ENCODE measurements at regions not wholly inside any gene's neighbourhood (a gene's known extent, or its start where the extent isn't known, plus 50 kb on each side); places are given as distances from the start of the nearest gene placed in this dataset.

GRCh38 chr10:63886281-63887022, 365.3 kb downstream of the REEP3 start:
- Histone ChIP-seq H3K27me3 (ENCODE audit: control insufficient read depth, insufficient read depth, low read length) (no peaks in the 10 kb centered on the region), H3K4me1 (ENCODE audit: control insufficient read depth, insufficient read depth, low read length) (peaks cover 12% of the 10 kb centered on the region), H3K9ac (ENCODE audit: low read length) (no peak overlapping the region), H3K4me3 (ENCODE audit: low read length) (no peak overlapping the region), H3K9me3 (ENCODE audit: control insufficient read depth, low read length) (no peaks in the 10 kb centered on the region), H3K36me3 (ENCODE audit: control insufficient read depth, insufficient read depth, low read length) (no peaks in the 10 kb centered on the region)

GRCh38 chr10:63887023-63887589, 365.9 kb downstream of the REEP3 start:
- H3K27me3 ChIP-seq (ENCODE audit: control insufficient read depth, insufficient read depth, low read length), result no peaks in the 10 kb centered on the region
- H3K4me3 ChIP-seq (ENCODE audit: low read length), result no peak overlapping the region
- H3K9ac ChIP-seq (ENCODE audit: low read length), result no peak overlapping the region
- H3K4me1 ChIP-seq (ENCODE audit: control insufficient read depth, insufficient read depth, low read length), result peaks cover 12% of the 10 kb centered on the region
- H3K36me3 ChIP-seq (ENCODE audit: control insufficient read depth, insufficient read depth, low read length), result no peaks in the 10 kb centered on the region
- H3K9me3 ChIP-seq (ENCODE audit: control insufficient read depth, low read length), result no peaks in the 10 kb centered on the region

- H3K4me1 ChIP-seq (ENCODE audit: control insufficient read depth, insufficient read depth, low read length), result peaks cover 12% of the 10 kb centered on the region
- no peaks in the 10 kb centered on the region for H3K9me3 ChIP-seq (ENCODE audit: control insufficient read depth, low read length)
- no peaks in the 10 kb centered on the region for H3K36me3 ChIP-seq (ENCODE audit: control insufficient read depth, insufficient read depth, low read length)
- H3K9ac ChIP-seq (ENCODE audit: low read length), result no peak overlapping the region
- no peak overlapping the region for H3K4me3 ChIP-seq (ENCODE audit: low read length)
- no peaks in the 10 kb centered on the region for H3K27me3 ChIP-seq (ENCODE audit: control insufficient read depth, insufficient read depth, low read length)
Observed at GRCh38 chr10:63887600-63888370, 366.6 kb downstream of the REEP3 start.

GRCh38 chr10:63889803-63890202, 368.6 kb downstream of the REEP3 start:
- Histone ChIP-seq H3K9me3 (ENCODE audit: control insufficient read depth, low read length) (no peaks in the 10 kb centered on the region), H3K4me3 (ENCODE audit: low read length) (no peak overlapping the region), H3K36me3 (ENCODE audit: control insufficient read depth, insufficient read depth, low read length) (no peaks in the 10 kb centered on the region)

GRCh38 chr10:63896992-63897391, 375.8 kb downstream of the REEP3 start:
- Histone ChIP-seq H3K27me3 (ENCODE audit: control insufficient read depth, insufficient read depth, low read length) (peaks cover 3% of the 10 kb centered on the region), H3K9me3 (ENCODE audit: control insufficient read depth, low read length) (no peaks in the 10 kb centered on the region), H3K36me3 (ENCODE audit: control insufficient read depth, insufficient read depth, low read length) (no peaks in the 10 kb centered on the region), H3K9ac (ENCODE audit: low read length) (no peak overlapping the region), H3K4me3 (ENCODE audit: low read length) (no peak overlapping the region), H3K4me1 (ENCODE audit: control insufficient read depth, insufficient read depth, low read length) (no peaks in the 10 kb centered on the region)

More at GRCh38 chr10:63889803-63890202, 368.6 kb downstream of the REEP3 start:
- Histone ChIP-seq H3K4me1 (ENCODE audit: control insufficient read depth, insufficient read depth, low read length) (peaks cover 12% of the 10 kb centered on the region), H3K9ac (ENCODE audit: low read length) (no peak overlapping the region), H3K27me3 (ENCODE audit: control insufficient read depth, insufficient read depth, low read length) (no peaks in the 10 kb centered on the region)

GRCh38 chr10:63899673-63900300, 378.6 kb downstream of the REEP3 start:
- no peaks in the 10 kb centered on the region for H3K4me1 ChIP-seq (ENCODE audit: control insufficient read depth, insufficient read depth, low read length)
- no peak overlapping the region for H3K4me3 ChIP-seq (ENCODE audit: low read length)
- H3K9me3 ChIP-seq (ENCODE audit: control insufficient read depth, low read length), result no peaks in the 10 kb centered on the region
- H3K36me3 ChIP-seq (ENCODE audit: control insufficient read depth, insufficient read depth, low read length), result no peaks in the 10 kb centered on the region
- H3K27me3 ChIP-seq (ENCODE audit: control insufficient read depth, insufficient read depth, low read length), result peaks cover 3% of the 10 kb centered on the region
- no peak overlapping the region for H3K9ac ChIP-seq (ENCODE audit: low read length)

GRCh38 chr10:63901228-63901627, 380.0 kb downstream of the REEP3 start:
- no peaks in the 10 kb centered on the region for H3K36me3 ChIP-seq (ENCODE audit: control insufficient read depth, insufficient read depth, low read length)

GRCh38 chr10:63901881-63902280, 380.7 kb downstream of the REEP3 start:
- no peak overlapping the region for H3K4me3 ChIP-seq (ENCODE audit: low read length)
- peaks cover 3% of the 10 kb centered on the region for H3K27me3 ChIP-seq (ENCODE audit: control insufficient read depth, insufficient read depth, low read length)
- H3K4me1 ChIP-seq (ENCODE audit: control insufficient read depth, insufficient read depth, low read length), result no peaks in the 10 kb centered on the region
- H3K9me3 ChIP-seq (ENCODE audit: control insufficient read depth, low read length), result no peaks in the 10 kb centered on the region
- H3K9ac ChIP-seq (ENCODE audit: low read length), result no peak overlapping the region
- H3K36me3 ChIP-seq (ENCODE audit: control insufficient read depth, insufficient read depth, low read length), result no peaks in the 10 kb centered on the region

More at GRCh38 chr10:63901228-63901627, 380.0 kb downstream of the REEP3 start:
- H3K9ac ChIP-seq (ENCODE audit: low read length), result no peak overlapping the region
- H3K27me3 ChIP-seq (ENCODE audit: control insufficient read depth, insufficient read depth, low read length), result peaks cover 3% of the 10 kb centered on the region
- no peaks in the 10 kb centered on the region for H3K9me3 ChIP-seq (ENCODE audit: control insufficient read depth, low read length)
- H3K4me3 ChIP-seq (ENCODE audit: low read length), result no peak overlapping the region
- H3K4me1 ChIP-seq (ENCODE audit: control insufficient read depth, insufficient read depth, low read length), result no peaks in the 10 kb centered on the region

GRCh38 chr10:63910806-63911205, 389.6 kb downstream of the REEP3 start:
- no peaks in the 10 kb centered on the region for H3K9me3 ChIP-seq (ENCODE audit: control insufficient read depth, low read length)
- no peak overlapping the region for H3K4me3 ChIP-seq (ENCODE audit: low read length)
- no peak overlapping the region for H3K9ac ChIP-seq (ENCODE audit: low read length)
- H3K4me1 ChIP-seq (ENCODE audit: control insufficient read depth, insufficient read depth, low read length), result no peaks in the 10 kb centered on the region
- H3K36me3 ChIP-seq (ENCODE audit: control insufficient read depth, insufficient read depth, low read length), result no peaks in the 10 kb centered on the region
- H3K27me3 ChIP-seq (ENCODE audit: control insufficient read depth, insufficient read depth, low read length), result no peaks in the 10 kb centered on the region

- Histone ChIP-seq H3K9ac (ENCODE audit: low read length) (no peak overlapping the region), H3K4me1 (ENCODE audit: control insufficient read depth, insufficient read depth, low read length) (no peaks in the 10 kb centered on the region), H3K9me3 (ENCODE audit: control insufficient read depth, low read length) (no peaks in the 10 kb centered on the region), H3K4me3 (ENCODE audit: low read length) (no peak overlapping the region), H3K27me3 (ENCODE audit: control insufficient read depth, insufficient read depth, low read length) (no peaks in the 10 kb centered on the region), H3K36me3 (ENCODE audit: control insufficient read depth, insufficient read depth, low read length) (no peaks in the 10 kb centered on the region)
Observed at GRCh38 chr10:63915240-63915639, 394.0 kb downstream of the REEP3 start.

- H3K4me1 ChIP-seq (ENCODE audit: control insufficient read depth, insufficient read depth, low read length), result no peaks in the 10 kb centered on the region
- no peak overlapping the region for H3K9ac ChIP-seq (ENCODE audit: low read length)
- H3K36me3 ChIP-seq (ENCODE audit: control insufficient read depth, insufficient read depth, low read length), result no peaks in the 10 kb centered on the region
- no peaks in the 10 kb centered on the region for H3K9me3 ChIP-seq (ENCODE audit: control insufficient read depth, low read length)
- H3K4me3 ChIP-seq (ENCODE audit: low read length), result no peak overlapping the region
- H3K27me3 ChIP-seq (ENCODE audit: control insufficient read depth, insufficient read depth, low read length), result no peaks in the 10 kb centered on the region
Observed at GRCh38 chr10:63917363-63917762, 396.2 kb downstream of the REEP3 start.

All from mucosa of stomach (tissue), 1 donor.